AG09319 (cell line): ENCODE measurements at regions not wholly inside any gene's neighbourhood (a gene's known extent, or its start where the extent isn't known, plus 50 kb on each side); places are given as distances from the start of the nearest gene placed in this dataset.
A peak's percentile ranks its signal among the peaks of the same experiment; 100 is the strongest.

Experiments
- DNase-seq: peaks from one replicate; pipeline ENCODE4 v3.0.0-alpha.2; 2010; ENCODE audit warnings: low read depth; ENCODE audit errors: extremely low read depth
- TF ChIP-seq, protein P1 (sequence below): IDR thresholded peaks from 2 replicates; pipeline ENCODE4 v1.5.1; 2011; ENCODE audit warnings: low read depth, mild to moderate bottlenecking, inconsistent platforms, low read length, moderate library complexity

DNA sequence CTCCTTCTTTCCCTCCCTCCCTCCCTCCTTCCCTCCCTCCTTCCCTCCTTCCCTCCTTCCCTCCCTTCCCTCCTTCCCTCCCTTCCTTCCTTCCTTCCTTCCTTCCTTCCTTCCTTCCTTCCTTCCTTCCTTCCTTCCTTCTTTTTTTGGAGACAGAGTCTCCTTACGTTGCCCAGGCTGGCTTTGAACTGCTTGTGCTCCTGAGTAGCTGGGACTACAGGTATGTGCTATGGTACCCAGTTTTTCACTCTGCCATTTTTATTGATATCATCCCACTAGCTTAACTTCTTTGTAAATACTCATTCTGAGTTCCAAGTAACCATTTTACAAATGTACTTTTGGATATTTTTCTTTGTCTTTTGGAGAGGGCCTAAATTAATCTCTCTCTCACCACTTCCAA is 336.8 kb upstream of the DDI1 start:
- DNase-seq, result no peak
- TF ChIP-seq, protein P1, sequence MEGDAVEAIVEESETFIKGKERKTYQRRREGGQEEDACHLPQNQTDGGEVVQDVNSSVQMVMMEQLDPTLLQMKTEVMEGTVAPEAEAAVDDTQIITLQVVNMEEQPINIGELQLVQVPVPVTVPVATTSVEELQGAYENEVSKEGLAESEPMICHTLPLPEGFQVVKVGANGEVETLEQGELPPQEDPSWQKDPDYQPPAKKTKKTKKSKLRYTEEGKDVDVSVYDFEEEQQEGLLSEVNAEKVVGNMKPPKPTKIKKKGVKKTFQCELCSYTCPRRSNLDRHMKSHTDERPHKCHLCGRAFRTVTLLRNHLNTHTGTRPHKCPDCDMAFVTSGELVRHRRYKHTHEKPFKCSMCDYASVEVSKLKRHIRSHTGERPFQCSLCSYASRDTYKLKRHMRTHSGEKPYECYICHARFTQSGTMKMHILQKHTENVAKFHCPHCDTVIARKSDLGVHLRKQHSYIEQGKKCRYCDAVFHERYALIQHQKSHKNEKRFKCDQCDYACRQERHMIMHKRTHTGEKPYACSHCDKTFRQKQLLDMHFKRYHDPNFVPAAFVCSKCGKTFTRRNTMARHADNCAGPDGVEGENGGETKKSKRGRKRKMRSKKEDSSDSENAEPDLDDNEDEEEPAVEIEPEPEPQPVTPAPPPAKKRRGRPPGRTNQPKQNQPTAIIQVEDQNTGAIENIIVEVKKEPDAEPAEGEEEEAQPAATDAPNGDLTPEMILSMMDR, result no peak

DNA sequence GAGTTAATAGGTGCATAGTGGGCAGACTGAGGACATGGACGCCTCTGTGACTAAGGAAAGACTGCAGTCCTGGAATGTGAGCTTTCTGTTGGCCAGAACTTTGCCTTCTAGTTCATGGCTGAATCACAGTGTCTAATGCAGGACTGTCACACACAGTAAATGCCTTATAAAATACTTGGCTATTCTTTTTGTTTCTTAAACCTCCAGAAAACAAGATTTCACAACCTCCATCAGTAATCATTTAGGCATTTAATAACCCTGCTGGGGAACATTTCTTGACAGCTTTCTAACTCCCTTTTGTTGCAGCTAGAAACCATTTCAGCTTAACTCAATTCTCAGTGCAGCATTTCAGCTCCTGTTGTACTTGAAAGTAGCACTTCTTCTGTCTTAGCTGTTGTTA is 335.8 kb upstream of the DDI1 start:
- DNase-seq, result peak; percentile 36
- TF ChIP-seq, protein P1, result no peak

DNA sequence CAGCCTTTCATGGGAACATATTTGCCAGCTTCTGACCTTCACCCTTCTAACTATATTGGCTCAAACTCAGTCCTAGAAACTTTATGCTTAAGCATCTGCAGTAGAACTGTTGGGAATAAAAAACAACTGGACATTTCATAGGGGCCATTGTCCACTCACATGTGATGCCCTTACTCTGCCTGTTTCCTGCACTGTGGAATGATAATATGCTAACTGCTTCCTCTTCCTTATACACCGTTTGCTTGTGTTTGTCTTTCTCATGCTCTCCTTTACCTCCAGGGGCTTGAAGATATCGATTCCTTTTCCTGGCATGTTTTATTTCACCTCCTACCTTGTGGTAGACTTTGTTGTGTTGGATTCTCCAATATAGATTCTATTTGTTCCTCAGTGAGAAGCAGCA is 333.0 kb upstream of the DDI1 start:
- TF ChIP-seq, protein P1, result no peak
- DNase-seq, result no peak

DNA sequence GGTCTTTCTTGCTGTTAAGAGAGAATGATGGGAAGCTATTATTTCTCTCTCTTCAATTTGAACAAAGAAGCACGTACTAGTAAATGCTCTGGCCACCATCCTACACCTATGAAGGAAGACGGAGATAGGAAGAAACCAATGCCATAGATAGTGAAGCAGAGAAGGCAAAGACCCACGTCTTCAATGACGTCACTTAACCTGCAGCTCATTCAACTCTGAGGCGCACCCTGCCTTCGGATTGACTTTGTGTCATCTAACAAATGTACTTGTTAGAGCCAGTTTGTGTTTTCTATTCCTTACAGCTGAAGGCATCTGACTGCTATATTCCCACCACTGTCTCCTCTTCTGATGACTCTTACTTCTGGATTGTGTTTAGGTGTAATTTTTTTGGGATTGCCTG is 332.5 kb upstream of the DDI1 start:
- no peak for DNase-seq
- TF ChIP-seq, protein P1, result no peak

DNA sequence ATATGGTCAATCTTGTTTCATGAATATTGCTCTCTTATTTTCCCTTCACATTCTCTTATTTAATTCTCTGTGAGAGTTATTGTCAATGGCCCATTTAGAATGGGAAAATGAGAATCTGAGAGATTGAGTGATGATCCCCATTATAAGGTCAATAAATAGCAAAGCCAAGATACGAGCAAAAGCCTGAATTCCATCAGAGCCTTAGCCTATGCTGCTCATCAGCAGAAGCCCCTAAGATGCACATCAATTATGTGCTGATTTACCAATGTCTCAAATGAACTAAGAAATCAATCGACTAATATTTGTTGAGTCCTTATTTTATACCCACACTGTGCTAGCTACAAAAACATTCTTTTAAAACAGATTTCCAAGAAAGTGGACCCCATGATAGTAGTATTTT is 330.8 kb upstream of the DDI1 start:
- TF ChIP-seq, protein P1, result no peak
- no peak for DNase-seq

DNA sequence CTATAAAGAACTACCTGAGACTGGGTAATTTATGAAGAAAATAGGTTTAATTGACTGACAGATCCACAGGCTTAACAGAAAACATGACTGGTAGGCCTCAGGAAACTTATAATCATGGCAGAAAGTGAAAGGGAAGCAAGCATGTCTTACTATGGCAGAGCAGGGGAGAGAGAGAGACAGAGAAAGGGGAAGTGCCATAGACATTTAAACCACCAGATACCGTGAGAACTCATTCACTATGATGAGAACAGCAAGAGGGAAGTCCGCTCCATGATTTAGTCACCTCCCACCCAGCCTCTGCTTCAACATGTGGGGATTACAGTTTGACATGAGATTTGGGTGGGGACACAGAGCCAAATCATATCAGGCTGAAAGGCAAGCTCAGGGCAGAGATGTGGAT is 327.1 kb upstream of the DDI1 start:
- no peak for DNase-seq
- TF ChIP-seq, protein P1, result no peak

DNA sequence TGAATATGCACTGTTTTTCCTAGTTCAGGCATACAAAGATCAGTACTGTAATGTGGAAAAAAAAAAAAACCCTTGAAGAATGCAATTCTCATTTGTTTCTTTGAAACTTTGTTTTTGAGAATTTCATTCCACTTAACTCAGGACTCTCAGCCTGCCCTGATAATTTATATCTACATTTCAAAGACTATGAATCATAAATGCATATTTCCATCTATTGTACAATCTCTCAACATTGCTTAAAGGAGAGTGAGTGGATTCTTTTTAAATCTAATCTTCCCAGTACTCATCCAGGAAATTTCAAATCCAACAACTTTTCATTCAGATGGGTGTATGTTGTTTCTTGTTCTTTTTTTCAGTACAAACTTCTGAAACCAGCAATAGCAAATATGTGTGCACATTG is 322.2 kb upstream of the DDI1 start:
- TF ChIP-seq, protein P1, result no peak
- DNase-seq, result no peak
